Kasumi-1 (cell line): ENCODE measurements at regions not wholly inside any gene's neighbourhood (a gene's known extent, or its start where the extent isn't known, plus 50 kb on each side); places are given as distances from the start of the nearest gene placed in this dataset.
"Not testable (repeated sequence)": the region's sequence is repeated elsewhere in the genome, so short reads cannot be mapped to it uniquely, and the experiment has no call there.

ENCODE experiments used
- DNase-seq, 2 experiments: peaks; one replicate each; lab custom pipeline; 2025; lab: John Stamatoyannopoulos, UW

DNA sequence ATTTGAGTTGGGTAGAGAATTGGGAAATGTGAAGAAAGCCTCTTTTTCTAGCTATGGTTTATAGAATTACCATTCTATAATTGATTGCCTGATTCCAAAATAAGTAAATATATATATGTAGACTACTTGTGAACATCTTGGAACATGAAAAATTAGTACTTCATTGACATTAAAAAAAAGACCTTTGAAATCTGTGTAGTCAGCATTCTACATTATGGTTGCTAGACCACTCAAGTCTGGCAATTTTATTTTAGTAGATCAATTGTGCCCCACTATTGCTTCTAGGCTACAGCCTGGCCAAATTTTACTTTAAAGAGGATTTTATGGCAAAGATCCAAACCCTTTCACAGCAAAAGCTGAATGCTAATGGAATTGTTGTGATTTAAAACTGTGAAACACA lies 279.8 kb downstream of the IKZF2 start:
- DNase-seq: no peak

DNA sequence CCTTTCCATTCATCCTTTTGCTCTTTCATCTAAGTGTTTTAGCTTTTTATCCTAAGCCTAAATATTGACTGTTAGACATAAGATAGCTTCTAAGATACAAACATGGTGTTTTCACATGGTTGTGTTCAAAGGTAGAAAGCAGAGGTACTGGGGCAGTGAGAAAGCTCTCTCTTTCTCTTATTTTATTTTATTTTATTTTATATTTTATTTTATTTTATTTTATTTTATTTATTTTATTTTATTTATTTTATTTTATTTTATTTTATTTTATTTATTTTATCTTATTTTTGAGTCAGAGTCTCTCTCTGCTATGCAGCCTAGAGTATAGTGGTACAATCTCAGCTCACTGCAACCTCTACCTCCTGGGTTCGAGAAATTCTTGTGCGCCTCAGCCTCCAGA lies 287.2 kb downstream of the IKZF2 start:
- no peak for DNase-seq

DNA sequence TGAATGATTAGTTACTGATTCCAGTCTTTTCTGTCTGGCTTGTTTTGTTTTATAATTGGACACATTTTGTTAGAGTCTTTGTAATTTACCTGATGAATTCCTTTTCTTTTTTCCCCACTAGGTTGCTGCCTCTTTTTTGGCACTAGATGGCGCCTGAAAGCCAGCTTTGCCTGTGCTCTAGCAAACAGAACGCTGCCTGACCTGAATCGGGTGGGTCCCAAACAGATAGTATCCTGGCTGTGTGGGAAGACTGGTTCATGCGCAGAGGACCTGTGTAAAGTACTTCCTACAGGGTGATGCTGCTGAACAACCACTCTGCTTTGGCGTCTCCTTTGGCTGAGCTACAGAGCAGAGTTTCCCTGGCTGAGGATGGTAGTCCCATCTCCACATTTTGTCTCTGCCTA lies 288.2 kb downstream of the IKZF2 start:
- peak; percentile 36 to 55 for DNase-seq

DNA sequence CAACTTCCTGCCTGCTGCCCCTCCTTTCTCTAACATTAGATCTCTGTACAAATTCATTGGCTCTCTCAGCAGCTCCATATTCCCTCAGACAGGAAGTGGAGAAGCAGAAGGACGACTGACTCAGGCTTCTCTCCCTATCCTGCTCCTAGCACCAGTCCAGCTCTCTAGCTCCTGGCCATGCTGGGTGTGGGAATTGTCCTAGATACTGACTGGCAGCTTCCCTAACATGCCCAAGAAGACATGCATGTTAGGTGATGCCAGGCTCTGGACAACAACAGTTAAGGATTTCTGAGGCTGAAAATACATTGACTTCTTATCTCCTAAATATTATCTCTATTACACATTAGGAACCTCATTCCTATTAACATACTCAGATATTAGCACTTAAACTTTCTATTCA lies 292.9 kb downstream of the IKZF2 start:
- DNase-seq: no peak

DNA sequence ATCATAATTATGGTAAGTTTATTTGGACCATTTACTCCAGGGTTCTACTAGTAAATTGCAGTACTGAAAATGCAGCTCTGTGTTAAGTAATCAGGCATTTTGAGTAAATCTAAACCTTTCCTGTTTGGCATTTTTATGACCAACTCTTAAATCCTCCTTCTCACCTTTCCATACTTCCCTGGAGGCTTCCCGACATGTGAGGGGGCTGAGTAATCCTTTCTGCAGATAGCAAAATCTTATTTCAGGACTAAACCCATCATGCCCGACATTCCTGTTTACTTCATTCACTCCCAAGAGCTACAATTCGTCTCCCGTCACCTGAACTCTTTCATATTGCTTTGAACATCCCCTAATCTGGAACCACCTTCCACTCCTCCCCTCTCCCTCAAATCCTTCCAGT lies 296.6 kb downstream of the IKZF2 start:
- DNase-seq: no peak

DNA sequence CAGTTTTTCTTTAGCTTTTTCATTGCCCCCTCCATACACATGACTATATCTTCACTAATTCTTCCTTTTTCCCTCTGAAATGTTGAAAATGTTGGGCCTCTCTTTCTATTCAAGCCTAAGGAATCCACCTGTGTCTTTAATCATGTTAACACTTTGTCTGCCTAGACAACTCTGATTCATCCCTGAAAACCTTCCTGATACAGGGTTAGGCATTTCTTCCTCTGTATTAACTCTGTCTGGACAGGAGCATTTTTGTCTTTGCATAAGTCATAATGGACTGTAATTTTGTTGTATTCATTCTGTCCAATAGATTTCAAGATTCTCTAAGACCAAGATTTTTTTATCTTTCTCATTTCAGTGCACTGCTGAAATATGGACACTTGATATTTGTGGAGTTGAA lies 297.3 kb downstream of the IKZF2 start:
- DNase-seq: no peak

DNA sequence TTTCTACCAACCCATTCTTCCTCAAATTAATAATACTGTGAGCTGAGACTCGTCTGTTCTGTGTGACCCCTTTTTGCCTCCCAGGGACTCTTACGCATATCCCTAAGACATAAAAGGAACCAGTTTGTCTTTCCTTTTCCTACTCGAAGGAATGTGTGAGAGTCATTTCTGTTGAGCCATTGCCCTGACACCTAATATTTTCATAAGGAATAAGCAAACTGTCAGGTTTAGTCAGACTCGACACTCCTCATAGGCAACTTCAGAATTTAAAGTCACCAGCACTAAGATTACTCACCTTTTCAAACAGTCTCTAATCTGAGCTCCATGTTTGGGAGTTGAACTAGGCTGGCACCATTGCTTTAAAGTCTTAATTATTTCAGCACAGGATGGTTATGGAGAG lies 305.5 kb downstream of the IKZF2 start:
- no peak for DNase-seq

DNA sequence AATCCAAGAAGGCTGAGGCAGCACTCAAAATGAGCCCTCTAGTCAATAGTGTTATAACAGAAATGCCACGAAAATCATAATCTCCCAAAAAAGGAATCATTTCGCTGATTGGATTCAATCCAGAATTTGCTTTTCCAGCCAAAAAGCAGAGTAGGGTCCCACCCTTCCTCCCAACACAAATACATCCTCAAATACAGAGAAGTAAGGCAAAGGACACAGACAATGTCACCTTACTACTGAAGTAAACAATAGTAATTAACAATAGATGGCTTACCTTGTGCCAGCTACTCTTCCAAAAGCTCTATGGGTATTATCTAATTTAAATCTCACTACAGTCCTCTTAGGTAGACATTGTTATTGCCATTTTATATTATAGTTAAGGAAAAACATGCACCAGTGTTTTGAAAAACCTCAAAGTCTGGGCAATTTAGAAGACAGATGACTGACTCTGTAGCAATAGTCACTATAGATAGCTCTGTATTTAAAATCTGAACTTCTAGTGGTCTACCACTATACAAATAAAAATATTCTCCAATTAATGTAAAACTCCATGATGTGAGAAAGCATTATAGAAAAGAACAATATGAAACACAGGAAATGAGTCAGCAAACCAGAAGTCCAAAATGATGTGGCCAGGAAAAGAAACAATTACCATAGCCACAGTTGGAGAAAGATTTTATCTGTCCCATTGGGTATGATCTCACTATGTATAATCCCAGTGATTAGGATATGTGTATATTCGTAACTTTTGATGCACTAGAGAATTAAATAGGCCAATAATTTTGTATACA lies 305.0 kb upstream of the ERBB4 start:
- no peak for DNase-seq

DNA sequence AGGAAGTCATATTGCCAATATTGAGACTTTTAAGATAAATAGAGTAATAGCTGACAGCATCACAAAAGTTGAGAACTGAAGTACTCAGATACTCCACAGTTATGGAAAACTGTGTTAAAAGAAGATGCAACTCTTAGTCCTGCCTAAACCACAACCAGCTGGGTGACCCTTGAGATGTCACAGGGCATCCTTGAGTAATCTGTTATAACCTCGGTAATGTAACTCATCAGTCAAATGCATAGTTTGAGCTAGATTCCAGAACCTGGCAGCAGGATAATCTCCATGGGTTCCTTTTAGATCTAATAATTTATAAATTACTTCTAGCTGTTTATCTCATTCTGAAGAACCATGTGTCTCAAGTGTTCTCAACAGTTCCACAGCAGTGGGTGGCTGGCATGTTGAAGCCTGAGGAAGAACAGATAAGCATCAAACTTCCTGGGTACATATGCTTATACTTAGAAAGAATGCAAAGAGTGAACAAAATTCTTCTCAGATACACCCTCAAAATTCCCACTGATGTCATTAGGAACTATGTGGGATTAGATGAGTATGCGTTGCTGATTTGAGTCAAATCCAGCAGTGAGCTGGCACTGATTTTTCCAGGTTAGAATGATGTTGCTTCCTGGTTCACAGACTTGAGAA lies 304.1 kb upstream of the ERBB4 start:
- DNase-seq: no peak

DNA sequence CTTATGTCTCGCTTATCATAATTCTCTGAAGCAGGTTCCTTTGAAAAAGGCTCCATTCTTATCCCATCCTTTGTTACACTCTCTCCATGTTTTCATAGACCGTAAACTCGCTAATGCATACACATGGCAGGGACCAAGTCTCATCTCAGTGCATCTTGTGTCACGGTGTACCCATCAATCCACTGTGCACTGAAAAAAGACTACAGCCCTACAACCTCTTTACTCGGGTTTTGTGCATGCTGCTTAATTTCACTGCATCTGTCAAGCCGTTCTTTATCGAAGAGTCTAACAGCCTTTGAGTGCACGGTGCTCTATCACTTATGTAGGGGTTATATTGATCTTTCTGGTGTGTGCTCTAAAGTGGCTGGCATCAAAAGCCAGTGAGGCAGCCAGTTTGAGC lies 302.9 kb upstream of the ERBB4 start:
- DNase-seq: no peak

DNA sequence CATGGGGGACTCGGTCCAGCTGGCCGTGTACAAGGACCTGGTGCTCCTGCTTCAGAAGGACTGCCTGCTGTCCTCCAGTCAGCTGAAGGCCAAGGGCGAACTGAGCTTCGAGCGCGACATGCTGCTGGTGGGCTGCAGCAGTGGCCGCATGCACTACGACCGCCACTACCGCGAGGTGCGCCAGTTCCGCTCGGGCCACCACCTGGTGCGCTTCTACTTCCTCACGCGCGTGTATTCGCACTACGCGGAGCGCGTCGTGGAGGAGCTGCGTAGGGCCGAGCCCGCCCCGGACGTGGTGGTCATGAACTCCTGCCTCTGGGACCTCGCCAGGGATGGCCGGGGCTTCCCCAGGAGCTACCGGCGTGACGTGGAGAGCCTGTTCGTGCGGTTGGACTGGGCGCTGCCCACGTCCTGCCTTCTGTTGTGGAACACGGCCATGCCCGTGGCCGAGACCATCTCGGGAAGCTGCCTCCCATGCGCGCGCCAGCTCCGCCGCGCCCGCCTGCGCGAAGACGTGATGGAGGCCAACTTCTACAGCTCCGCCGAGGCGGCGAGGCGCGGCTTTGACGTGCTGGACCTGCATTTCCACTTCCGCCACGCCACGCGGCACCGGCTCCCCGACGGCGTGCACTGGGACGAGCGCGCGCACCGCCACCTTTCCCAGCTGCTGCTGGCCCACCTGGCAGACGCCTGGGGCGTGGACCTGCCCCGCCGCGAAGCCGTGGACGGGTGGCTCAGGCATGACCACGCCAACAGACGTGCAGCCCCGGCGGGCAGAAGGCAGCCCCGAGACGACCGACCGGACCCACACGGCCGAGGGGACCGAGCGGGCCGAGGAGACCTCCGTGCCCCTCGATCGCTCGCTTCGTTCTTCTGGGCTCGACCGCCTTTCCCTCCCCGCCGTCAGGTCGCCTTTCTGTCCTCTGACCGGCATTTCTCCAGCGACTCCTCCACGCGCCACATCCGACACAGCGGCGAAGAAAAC lies 293.9 kb upstream of the ERBB4 start:
- no peak for DNase-seq

DNA sequence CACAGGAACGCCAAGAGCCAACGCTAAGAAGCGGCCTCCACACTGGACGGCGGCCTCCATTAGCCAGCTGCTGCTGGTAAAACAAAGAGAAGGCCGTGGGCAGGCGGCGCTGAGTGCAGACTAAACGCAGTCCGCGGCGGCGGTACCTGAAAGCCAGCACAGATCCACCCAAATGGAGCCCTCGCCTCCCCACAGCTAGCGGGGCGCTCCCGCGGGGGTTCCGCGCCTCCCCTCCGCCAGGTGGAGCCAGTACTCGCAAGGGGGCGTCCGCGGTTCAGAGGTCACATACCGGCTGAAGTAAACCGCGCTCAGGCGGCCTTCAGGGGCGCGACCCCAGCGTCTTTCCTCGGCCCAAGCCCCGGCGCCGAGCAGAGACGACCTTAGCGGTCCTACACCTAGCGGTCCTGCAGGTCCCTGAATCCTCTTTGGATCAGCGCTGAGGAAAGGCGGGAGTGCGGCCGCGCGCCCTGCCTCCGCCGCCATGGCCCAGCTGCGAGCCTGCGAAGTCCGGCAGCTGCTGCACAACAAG lies 293.1 kb upstream of the ERBB4 start:
- DNase-seq: no peak

DNA sequence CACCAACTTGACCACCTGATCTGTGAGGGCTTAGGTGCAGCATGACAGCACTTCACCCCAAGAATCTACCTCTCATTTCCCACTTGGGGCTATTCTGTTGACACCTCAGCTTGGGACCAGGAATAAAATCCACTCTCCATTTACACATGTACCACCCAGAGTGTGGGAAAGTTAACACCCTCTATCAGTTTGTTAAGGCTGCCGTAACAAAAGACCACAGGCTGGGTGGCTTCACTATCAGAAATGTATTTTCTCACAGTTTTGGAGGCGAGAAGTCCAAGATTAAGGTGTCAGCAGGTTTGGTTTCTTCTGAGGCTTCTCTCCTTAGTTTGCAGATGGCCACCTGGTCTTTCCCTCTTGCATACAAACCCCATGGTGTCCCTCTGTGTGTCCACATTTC lies 277.7 kb upstream of the ERBB4 start:
- DNase-seq: no peak

DNA sequence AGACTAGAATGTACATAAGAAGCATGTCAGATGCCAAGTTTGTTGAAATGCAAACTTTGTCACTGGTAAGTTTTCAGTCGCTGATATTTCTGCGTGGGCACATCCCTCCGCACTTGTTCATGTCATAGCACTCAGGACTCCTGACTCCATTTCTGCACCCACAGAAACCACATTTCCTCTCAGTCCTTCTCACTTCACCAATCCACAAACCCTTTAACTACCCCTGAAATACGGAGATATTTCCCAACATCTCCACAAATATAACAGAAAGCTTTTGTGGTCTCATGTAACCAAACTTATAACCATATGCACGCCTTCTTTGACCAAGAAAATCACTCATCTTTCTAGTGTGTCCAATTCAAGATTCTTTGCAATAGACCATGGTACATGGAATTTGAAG lies 276.9 kb upstream of the ERBB4 start:
- no peak for DNase-seq

DNA sequence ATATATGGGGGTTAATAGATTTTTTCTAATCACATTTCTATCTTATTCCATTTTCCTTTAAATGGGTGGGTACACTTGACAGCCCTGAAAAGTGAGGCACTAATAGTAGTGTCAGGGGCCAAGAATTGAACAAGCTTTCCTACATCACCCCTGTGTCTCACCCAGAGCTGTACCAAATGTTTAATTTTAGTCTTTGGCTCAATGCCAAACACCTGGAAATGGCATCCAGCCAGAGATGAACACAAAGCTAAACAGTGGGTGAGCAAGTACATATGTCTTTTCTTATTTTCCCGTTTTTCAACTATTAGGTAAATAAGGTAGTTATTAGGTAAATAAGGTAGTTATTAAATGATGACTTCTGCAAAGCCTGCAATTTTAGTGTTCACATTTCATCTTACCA lies 276.3 kb upstream of the ERBB4 start:
- no peak for DNase-seq

DNA sequence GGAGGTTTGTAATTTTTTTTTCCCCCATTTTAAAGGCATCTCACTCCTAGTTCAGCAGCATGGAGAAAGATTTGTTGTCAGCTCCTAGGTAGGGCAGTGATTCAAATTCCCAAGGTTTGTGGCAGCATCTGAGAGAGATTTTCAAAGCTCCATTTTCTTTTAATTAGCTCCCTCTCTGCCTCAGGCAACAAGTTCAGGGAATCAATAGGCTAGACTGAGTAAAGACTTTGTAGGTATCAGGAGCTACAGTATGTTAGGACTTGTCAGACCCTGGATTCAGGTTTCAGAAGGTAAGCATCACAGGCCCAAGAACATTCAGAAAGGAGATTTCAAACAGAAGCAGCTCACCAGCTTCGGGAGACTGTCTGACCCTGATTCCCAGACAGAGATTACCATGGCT lies 273.3 kb upstream of the ERBB4 start:
- DNase-seq: no peak

DNA sequence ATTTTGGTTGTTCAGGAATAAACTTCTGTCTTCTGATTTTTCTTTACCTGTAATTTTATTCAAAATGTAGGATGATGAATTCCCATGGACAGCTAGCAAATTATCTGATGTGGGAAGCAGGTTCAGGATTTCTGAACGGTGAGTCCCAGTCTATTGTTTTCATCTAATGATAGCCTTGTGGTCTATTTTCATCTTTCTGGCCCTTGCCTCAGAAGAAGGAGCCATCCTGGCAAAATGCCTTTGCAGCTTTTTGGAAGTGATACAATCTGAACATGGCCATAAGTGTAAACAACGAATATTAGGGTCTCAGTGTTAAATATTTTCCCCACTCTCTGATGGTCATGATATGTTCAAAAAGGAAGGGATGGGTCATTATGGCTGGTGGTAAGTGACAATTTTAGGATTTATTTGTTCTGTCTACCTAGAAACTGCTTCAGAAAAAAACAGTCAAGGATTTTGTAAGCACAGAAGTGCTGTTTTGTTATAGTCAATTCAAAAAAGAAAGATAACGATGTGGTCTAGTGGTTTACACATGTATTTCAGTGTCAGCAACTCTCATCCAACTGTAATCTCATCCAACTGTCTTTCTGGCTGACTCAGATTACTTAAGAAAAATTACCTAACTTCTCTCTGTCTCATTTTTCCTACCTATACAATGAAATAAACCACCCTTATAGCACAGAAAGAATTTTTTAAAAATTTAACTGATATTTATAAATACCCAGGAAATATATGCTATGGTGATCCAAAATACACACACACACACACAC lies 272.6 kb upstream of the ERBB4 start:
- no peak for DNase-seq

DNA sequence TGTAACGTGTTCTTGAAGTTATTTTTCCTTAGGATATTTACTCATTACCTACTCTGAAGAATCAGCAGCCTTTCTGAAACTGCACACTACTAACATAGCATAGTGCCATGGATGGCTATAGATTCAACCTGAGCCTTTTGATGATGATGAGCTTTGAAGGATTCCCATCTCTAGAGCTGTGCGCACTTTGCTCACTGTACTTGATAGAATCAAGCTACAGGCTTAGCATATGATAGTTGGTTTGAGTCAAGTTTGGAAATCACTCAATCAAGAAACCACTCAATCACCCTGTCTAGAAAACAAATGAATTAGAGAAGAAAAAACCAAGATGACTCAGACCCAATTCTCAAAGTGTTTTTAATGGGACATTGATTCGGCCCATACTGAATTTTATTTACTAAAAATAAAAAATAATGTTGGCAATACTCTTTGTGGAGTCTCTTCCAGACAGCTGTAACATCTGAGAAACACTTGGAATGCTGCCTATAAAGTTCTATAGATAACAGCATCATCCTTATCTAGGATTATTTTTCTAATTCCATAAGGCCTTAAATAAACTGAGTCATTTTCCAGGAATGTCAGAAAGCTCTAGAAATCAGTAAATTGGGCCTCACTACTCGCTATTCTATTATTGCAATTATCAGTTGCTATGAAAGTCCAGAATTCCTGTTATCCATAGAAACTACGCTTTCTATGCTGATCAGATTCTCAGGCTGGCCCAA lies 259.0 kb upstream of the ERBB4 start:
- DNase-seq: no peak

DNA sequence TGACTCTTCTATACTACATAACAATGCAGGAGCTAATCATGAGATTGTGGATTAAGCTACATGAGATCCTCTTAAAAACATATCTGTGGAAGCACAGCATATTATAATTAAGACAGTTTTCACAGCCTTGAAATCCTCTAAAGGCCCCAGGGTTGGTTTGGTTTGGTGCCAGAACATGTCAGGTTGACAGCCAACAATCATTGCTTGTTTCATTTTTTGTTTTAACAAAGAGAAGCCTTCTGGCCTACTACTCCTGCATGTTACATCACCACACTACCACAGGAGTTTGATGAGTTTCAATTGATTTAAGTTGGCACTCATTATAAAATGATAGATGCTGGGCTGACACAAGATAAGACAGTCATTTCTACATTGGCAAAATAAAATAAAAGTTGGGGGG lies 255.9 kb upstream of the ERBB4 start:
- no peak for DNase-seq

DNA sequence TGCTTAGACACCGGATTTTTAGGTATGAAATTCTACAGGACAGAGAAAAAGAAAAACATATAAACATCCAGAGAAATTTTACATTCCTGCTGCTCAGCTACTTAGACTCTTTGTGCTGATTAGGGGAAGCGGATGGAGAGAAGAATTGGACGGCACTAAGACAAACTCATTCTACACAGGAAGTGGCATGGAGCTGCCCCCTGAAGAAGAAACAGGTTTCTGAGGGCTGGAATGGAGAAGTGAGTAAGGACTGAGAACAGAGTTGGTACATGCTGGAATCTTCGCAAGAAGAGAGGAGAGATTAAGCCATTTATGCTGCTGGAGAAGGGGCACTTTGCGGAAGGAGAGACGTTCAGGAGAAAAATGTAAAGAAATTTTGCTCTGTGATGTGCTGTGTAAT lies 253.0 kb upstream of the ERBB4 start:
- no peak for DNase-seq

DNA sequence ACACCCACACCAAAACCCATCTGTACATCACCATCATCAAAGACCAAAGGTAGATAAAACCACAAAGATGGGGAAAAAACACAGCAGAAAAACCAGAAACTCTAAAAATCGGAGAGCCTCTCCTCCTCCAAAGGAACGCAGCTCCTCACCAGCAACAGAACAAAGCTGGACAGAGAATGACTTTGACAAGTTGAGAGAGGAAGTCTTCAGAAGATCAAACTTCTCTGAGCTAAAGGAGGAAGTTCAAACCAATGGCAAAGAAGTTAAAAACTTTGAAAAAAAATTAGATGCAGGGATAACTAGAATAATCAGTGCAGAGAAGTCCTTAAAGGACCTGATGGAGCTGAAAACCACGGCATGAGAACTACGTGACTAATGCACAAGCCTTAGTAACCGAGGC lies 247.5 kb upstream of the ERBB4 start:
- not testable (repeated sequence) for DNase-seq
